ELR (cell line): ENCODE measurements at regions not wholly inside any gene's neighbourhood (a gene's known extent, or its start where the extent isn't known, plus 50 kb on each side); places are given as distances from the start of the nearest gene placed in this dataset.
A peak's percentile ranks its signal among the peaks of the same experiment; 100 is the strongest.

Experiments used
- DNase-seq: peaks from one replicate; pipeline ENCODE4 v3.0.0-alpha.2; 2015; ENCODE audit warnings: low read depth

GRCh38 chr10:111131168-111131799 lies 54.5 kb downstream of the ADRA2A start:
- DNase-seq, result no peak

DNA sequence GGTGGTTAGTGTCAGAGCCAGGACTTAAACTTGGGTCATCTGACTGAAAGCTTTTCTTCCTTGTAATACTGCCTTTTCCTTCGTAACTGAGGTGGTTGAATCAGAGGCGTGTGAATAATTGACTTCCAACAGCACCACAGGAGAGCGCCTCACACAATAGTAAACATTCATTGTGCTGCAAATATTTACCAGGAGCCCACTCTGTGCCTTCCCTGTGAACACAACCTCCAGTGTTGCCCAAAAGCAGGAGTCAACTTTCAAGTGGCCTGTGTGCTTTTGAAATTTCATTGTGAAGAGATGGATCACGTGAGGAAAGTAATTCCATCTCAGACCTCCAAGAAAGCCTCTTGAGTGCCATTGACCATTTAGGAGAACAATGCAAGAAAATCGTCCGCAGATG lies 60.2 kb downstream of the ADRA2A start:
- no peak for DNase-seq

DNA sequence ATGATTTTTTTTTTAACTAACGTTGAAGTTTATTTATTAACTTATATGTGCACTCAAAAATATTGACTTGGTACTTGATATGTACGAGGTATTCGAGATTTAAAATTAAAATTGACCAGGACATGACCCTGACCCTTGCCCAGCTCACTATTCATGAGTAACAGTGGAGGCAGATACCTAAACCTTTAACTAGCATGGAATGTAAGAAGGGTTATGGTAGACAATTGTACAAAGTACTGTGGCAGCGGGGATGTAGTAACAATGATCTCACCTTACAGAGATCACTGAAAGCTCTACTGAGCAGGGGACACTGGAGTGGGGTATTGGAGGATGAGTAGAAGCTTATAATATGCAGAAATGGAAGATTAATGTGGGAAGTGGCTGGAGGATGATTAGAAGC lies 60.8 kb downstream of the ADRA2A start:
- DNase-seq, result no peak

DNA sequence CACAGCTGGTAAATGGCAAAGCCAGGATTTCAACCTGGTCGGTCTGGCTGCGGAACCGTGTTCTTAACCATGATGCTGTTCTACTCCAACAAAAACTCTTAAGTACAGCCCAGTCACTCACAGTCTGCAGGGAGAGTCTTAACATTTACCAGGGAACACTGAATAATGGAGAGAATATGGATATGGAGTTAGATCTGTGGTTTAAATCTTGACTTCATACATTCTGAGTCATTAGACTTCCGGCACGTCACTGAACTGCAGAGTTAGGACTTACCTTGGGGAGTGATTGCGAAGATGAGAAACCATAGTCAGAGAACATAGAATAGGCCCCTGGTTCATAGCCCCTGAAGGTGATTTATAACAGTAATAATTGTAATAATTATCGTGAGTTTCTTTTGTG lies 61.7 kb downstream of the ADRA2A start:
- peak; percentile 3 for DNase-seq

GRCh38 chr10:111139567-111139966 lies 62.7 kb downstream of the ADRA2A start:
- DNase-seq, result no peak

DNA sequence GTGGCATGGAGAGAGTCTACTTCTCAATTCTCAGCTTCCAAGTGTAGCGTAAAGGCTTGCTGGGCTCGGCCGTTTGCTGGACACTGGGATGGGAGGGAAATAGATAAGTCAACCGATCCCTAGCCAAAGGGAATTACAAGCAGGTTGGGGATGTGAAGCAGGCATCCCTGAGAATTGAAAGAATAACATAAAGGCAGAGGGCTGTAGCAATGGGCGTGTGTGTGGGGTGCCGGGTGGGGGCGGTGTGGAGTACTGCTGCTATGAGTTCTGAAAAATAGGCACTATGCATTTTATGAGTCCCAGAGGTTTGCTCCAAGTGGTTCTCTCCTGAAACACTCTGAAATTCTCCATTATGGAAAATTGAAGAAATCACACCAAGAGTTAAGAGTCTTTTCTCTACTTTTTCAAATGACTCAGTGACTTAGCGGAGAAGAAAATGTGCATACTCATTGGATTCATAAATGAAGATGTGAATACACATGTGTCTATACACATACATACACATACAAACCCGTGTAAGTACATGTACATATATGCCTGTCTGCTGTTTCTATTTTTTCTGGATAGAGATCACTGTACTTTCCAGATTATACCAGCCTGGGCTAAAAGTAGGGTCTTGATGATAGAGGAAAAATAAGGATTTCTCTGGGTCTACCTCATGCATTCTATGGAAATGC lies 65.4 kb downstream of the ADRA2A start:
- DNase-seq, result no peak

GRCh38 chr10:111146025-111146640 lies 69.3 kb downstream of the ADRA2A start:
- no peak for DNase-seq

- no peak for DNase-seq
These were observed 71.2 kb downstream of the ADRA2A start for GRCh38 chr10:111148025-111148424.

DNA sequence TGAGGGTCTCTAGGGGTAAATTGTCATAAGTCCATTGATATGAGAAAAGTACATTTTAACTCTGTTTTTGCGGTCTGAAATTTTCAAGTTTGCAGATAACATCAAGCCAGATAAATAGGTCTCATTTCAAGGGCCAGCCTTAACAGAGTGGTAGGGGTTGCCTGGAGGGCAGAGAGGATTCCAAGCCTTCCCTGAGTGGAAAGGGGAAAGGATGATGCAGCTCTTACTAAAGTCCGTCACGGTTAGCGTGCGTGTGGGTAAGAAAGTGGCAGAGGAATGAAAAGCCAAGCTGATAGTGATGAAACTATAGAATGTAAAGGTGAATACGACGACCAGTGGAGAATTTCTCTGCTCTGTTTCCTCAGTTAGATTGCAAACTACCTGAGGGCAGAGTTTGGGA lies 71.6 kb downstream of the ADRA2A start:
- DNase-seq, result no peak

DNA sequence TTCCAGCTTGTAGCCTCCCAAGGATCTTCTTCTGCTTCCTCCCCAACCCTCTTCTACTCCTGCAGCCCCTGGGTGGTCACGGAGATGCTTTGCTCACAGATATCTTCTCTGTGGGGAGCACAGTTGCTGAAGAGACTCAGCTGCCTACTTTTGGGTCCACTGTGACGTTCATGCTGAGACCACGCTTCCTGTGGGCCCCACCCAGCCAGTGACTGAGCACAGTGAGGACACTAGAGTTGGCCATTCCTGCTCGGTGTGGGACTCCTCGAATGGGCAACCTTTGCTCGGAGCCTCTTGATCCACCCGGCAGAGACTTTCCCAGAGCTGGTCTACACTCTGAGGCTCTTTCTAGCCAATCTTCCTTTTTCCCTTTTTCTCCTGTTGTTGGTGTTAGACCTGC lies 73.9 kb downstream of the ADRA2A start:
- DNase-seq, result no peak

DNA sequence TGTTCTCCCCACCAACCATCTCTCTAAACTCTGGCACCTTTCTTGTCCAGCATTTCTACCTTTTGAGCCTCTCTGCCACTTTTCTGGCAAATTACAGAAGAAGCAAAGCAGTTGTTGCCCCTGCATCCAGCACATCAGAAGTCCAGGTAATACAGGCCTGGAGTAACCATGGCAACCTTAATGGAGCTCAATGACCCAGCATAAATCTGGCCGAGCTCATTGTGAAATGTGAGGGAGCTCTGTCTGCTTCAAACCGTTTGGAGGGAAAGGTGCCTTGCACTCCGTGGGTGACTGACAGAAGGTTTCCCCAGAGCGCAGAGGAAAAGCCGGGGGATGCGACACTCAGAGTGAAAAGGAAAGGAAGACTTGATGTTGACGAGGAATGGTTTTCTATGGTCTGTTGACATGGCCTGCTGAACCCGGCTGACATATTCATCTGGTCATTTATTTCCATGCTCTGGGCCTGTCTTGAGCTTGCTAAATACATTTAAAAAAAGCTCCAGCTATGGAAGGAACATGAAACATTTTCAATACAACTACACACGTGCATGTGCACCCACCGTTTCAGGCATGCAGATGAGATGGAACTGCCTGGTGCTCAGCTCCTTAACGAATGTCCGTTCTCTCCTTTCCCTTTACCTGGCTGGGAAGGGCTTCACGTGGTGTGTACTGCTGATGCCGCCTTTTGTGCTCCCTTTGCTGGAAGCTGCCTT lies 74.9 kb downstream of the ADRA2A start:
- no peak for DNase-seq

- no peak for DNase-seq
These were observed 79.9 kb downstream of the ADRA2A start for GRCh38 chr10:111156754-111157153.

GRCh38 chr10:111158595-111158994 lies 81.8 kb downstream of the ADRA2A start:
- DNase-seq, result no peak

GRCh38 chr10:111161109-111161874 lies 84.5 kb downstream of the ADRA2A start:
- DNase-seq, result no peak

GRCh38 chr10:111171183-111171582 lies 94.4 kb downstream of the ADRA2A start:
- DNase-seq, result no peak

DNA sequence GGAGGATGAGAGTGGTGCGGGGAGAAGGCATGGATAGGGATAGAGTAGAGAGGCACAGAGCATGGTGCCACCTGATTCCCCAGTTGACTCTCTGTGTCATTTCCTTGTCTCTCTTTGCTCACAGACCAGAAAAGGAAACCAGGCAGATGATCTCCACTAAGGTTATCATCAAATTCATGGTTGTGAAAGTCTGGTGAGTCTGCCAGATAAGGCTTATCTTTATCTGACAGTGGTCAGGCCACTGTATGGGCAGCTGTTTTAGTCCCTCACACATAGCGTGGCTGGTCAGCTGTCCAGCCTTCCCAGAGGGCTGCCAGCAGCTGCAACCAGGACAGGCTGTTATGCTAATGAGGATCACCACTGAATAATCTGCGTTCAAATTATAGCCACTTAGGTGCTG lies 99.0 kb downstream of the ADRA2A start:
- no peak for DNase-seq

DNA sequence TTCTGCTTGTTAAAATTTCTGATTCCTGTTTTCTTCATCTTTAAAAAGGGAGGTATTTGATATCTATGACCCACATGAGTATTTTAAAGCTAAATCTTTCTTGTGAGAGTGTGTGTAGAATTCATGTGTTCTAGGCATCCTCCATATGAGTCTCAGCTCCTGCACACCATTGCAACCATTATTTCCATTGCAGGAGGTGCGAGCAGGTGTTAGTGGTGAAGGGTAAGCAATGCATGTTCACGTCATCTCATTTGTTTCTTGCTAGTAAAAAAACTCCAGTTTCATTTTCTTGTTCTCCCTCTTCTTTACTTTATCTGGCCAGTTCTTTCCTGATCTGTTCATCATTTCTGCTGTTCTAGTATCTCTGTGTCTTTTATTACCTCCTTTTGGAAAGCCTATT lies 100.5 kb downstream of the ADRA2A start:
- no peak for DNase-seq

DNA sequence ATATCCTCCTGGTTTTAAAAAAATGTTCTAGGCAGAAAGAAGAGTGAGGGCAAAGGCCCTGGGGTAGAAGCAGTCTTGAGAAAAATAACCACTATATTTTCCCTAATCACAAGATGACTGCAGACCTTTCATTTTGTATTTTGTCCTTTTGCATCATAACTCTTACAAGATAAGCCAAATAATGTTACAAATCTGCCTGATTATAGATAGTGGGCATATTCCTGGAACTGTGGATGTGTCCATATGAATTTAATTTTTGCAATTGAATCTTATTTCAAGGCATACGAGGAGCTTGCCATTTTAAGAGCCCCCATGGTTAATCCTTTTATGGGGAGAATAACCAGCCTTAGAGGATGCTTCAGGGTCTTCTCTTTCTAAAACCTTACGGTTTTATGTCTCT lies 102.7 kb downstream of the ADRA2A start:
- no peak for DNase-seq

GRCh38 chr10:111186358-111186757 lies 109.5 kb downstream of the ADRA2A start:
- DNase-seq, result no peak

GRCh38 chr10:111187096-111187495 lies 110.3 kb downstream of the ADRA2A start:
- DNase-seq, result no peak

- no peak for DNase-seq
These were observed 122.8 kb downstream of the ADRA2A start for GRCh38 chr10:111199587-111199986.

DNA sequence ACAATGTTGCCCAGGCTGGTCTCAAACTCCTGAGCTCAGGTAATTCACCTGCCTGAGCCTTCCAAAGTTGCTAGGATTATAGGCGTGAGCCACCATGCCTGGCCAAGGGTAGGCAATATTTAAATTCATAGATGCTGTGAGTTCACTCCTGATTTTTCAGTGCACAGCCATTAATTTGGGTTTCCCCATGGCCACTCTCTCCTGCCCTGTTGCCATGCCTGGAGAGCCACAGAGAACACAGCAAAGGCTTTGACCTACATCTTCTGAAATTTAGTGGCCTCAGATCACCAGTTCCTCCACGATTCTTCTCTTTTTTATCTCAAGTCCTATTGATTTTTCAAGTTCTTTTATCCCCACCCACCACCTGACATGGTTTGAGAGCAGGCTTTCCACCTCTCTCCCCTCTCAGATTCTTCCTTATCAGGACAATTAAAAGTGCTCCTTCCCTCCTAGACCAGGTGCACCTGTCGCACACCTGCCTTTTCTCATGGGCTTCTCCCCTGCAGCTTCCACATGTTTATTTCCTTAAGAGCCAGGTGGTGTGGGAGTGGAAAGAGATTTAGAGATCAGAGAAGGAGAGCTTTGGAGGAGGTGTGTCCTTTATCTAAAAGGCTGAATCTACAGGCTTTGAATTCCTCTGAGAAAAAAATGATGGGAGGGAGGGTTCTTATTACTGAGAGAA lies 123.8 kb downstream of the ADRA2A start:
- DNase-seq, result no peak
